Prostate gland (tissue), 1 donor: ENCODE measurements at regions not wholly inside any gene's neighbourhood (a gene's known extent, or its start where the extent isn't known, plus 50 kb on each side); places are given as distances from the start of the nearest gene placed in this dataset.

Experiments used
- POLR2A ChIP-seq: fragments of 450-650 bp; IDR thresholded peaks from one replicate; pipeline ENCODE4 v1.6.1; 2016; ENCODE audit warnings: antibody characterized with exemption, mild to moderate bottlenecking
- POLR2AphosphoS5 ChIP-seq: sonication (generic); formaldehyde crosslinking; IDR thresholded peaks from one replicate; pipeline ENCODE4 v1.6.1; 2017; ENCODE audit warnings: antibody characterized with exemption

- TF ChIP-seq POLR2A (no peak), POLR2AphosphoS5 (no peak)
Observed at GRCh38 chr12:24659016-24659415, 289.9 kb downstream of the BCAT1 start.
